Retinal pigment epithelial cell (primary cell): ENCODE measurements at regions not wholly inside any gene's neighbourhood (a gene's known extent, or its start where the extent isn't known, plus 50 kb on each side); places are given as distances from the start of the nearest gene placed in this dataset.

Experiments
- DNase-seq: peaks from one replicate; pipeline ENCODE4 v3.0.0-alpha.2; 2010; ENCODE audit warnings: low read depth
- H3K4me3 ChIP-seq: 2 replicates; pipeline ENCODE4 v1.5.1; 2011; ENCODE audit warnings: mild to moderate bottlenecking, low read length, control low read depth, moderate library complexity
- TF ChIP-seq, protein P1 (sequence below): conservative IDR thresholded peaks from 2 replicates; pipeline ENCODE4 v1.5.1; 2011; ENCODE audit warnings: low read depth, low read length, control low read depth, inconsistent platforms

DNA sequence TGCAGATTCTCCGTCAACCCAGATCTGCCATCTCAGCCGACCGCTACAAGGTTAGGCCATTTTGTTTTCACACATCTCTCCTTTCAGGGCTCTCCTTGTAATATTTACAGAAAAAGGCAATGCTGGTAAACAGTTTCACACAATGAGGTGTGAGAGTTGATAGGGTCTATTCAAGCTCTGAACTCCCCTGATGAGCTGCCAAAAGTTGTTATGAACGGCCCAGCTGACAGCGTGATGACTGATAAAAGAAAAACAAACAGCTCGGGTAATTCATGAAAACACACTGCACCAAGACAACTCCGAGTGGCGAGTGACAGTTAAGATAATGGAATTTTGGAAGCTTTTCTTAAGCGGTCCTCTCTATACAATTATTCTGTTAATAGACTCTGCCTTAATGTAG, 68.1 kb upstream of the IRX5 start:
- TF ChIP-seq, protein P1, sequence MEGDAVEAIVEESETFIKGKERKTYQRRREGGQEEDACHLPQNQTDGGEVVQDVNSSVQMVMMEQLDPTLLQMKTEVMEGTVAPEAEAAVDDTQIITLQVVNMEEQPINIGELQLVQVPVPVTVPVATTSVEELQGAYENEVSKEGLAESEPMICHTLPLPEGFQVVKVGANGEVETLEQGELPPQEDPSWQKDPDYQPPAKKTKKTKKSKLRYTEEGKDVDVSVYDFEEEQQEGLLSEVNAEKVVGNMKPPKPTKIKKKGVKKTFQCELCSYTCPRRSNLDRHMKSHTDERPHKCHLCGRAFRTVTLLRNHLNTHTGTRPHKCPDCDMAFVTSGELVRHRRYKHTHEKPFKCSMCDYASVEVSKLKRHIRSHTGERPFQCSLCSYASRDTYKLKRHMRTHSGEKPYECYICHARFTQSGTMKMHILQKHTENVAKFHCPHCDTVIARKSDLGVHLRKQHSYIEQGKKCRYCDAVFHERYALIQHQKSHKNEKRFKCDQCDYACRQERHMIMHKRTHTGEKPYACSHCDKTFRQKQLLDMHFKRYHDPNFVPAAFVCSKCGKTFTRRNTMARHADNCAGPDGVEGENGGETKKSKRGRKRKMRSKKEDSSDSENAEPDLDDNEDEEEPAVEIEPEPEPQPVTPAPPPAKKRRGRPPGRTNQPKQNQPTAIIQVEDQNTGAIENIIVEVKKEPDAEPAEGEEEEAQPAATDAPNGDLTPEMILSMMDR, result no peak

DNA sequence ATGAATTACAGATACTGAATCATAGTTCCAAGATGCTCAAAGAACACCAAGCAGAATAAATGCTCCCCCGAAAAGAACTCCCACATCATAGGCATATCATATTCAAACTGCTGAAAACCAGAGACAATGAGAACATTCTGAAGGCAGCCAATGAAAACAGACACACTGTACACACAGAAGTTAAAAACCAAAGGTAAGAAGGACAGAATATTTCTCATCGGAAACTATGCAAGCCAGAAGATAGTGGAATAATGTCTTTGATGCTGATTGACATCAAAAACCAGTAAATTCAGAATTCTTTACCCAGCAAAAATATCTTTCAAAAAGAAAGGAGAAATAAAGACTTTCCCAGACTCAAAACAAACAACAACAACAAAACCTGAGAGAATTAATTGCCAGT, 73.8 kb upstream of the IRX5 start:
- no peak overlapping the region for H3K4me3 ChIP-seq
- TF ChIP-seq, protein P1, result no peak
- no peak for DNase-seq

More for the DNA sequence above, 68.1 kb upstream of the IRX5 start:
- H3K4me3 ChIP-seq, result no peak overlapping the region
- no peak for DNase-seq

DNA sequence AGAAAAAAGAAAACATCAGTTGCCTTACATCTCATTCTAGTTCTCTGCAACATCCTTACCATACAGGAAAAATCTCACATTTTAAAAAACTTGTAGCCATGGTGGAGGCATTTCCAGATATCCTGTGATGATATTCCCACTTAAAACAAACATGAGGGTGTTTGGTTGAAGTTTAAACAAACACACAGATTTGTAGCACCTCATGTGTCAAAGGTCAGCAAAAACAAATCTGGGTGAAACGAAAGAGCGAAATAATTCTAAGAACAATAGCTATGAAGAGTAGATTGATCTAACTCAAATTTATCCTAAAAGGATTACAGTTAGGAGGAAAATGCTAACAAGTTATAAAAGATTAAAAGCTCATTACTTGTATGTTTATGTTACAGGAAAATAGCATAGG, 83.1 kb upstream of the IRX5 start:
- TF ChIP-seq, protein P1, result no peak
- H3K4me3 ChIP-seq, result no peak overlapping the region
- DNase-seq, result no peak

- H3K4me3 ChIP-seq, result no peak overlapping the region
- no peak for DNase-seq
- TF ChIP-seq, protein P1, result no peak
Measured at GRCh38 chr16:54847207-54847606, 83.5 kb upstream of the IRX5 start.

- no peak overlapping the region for H3K4me3 ChIP-seq
- TF ChIP-seq, protein P1, result no peak
- no peak for DNase-seq
Measured at GRCh38 chr16:54846766-54847165, 83.9 kb upstream of the IRX5 start.

GRCh38 chr16:54843424-54843750, 87.3 kb upstream of the IRX5 start:
- TF ChIP-seq, protein P1, result no peak
- DNase-seq, result no peak
- no peak overlapping the region for H3K4me3 ChIP-seq

DNA sequence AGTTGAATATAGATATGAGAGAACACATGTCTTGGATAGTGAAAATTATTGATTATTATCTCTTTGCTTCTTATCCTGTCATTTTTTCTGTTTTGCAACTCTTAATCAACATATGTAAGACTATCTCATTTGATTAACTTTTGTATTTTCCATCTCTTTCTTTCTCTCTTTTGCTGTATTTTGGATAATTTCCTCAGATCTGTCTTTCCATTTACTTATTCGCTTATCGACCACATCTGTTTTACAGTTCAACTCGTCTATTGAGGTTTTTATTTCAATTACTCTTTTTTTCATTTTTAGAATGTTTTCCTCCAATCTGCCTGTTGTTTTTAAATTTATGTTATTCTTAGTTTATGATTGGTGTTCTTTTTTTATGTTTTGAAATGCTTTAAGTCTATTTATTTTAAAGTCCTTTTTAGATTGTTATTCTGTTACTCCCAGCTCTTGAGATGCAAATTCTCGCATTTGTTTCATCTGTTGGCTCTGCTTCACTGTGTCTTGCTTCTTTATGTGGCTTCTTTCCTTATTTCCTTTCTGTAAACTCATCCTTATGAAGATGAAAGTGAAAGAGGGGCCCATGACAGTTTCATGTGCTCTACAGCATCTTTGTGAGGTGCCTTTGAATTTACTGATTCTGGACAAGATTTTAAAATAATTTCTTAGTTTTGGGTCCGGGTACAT, 87.8 kb upstream of the IRX5 start:
- H3K4me3 ChIP-seq, result no peak overlapping the region
- TF ChIP-seq, protein P1, result no peak
- no peak for DNase-seq
